Panc1 (cell line): ENCODE measurements at regions not wholly inside any gene's neighbourhood (a gene's known extent, or its start where the extent isn't known, plus 50 kb on each side); places are given as distances from the start of the nearest gene placed in this dataset.

ENCODE experiments used
- ATAC-seq: fragments of 200-7000 bp; cut with Tn5 transposase; 2 replicates; pipeline ENCODE4 v1.9.1; 2020; ENCODE audit warnings: mild to moderate bottlenecking, moderate library complexity
- BruUV-seq: library from RNA; stranded (reverse); fragments of 400-500 nt; replicated peaks from 2 replicates; lab custom pipeline; 2021; lab: Mats Ljungman, UMichigan
- CTCF ChIA-PET: fragments of 300-600 bp; sonication (Branson Sonifier 250); formaldehyde crosslinking; loops from one replicate; lab custom pipeline; 2022; ENCODE audit warnings: antibody characterized with exemption; lab: Charles Lee
- POLR2A ChIA-PET: fragments of 300-600 bp; sonication (Branson Sonifier 250); formaldehyde crosslinking; loops from one replicate; lab custom pipeline; 2022; ENCODE audit warnings: antibody characterized with exemption; lab: Charles Lee
- DNase-seq: peaks from one replicate; pipeline ENCODE4 v3.0.0-alpha.2; 2010; ENCODE audit warnings: low read depth, low spot score
- H3K27ac ChIP-seq: 2 replicates; pipeline ENCODE4 v1.5.1; 2011; ENCODE audit warnings: mild to moderate bottlenecking, low read length, inconsistent platforms
- H3K27me3 ChIP-seq: fragments of 200-500 bp; sonication (Bioruptor generic); 2 replicates; pipeline ENCODE4 v1.6.0; 2014; ENCODE audit warnings: low read length, inconsistent platforms; ENCODE audit not compliant: control insufficient read depth, insufficient read depth
- H3K36me3 ChIP-seq: fragments of 200-500 bp; sonication (Bioruptor generic); 2 replicates; pipeline ENCODE4 v1.5.1; 2014; ENCODE audit warnings: inconsistent platforms, mild to moderate bottlenecking, low read length, moderate library complexity; ENCODE audit not compliant: control insufficient read depth, insufficient read depth
- H3K4me1 ChIP-seq: 2 replicates; pipeline ENCODE4 v1.5.1; 2011; ENCODE audit warnings: inconsistent platforms, mild to moderate bottlenecking, low read length, moderate library complexity; ENCODE audit not compliant: control insufficient read depth, insufficient read depth
- H3K4me3 ChIP-seq, 2 experiments: 2 replicates each; pipeline ENCODE4 v1.5.1; 2011 to 2012; ENCODE audit warnings: low read depth in 2 of 2, low read length in 2 of 2, mild to moderate bottlenecking in 2 of 2, inconsistent platforms in 1 of 2, moderate library complexity in 1 of 2
- H3K9me3 ChIP-seq: fragments of 200-500 bp; sonication (Bioruptor generic); 2 replicates; pipeline ENCODE4 v1.5.1; 2014; ENCODE audit warnings: low read depth, mild to moderate bottlenecking, inconsistent platforms, low read length, moderate library complexity; ENCODE audit not compliant: control insufficient read depth, insufficient read depth
- CTCF ChIP-seq: fragments of 450-650 bp; IDR thresholded peaks from 2 replicates; pipeline ENCODE4 v1.5.1; 2017; ENCODE audit warnings: mild to moderate bottlenecking
- POLR2AphosphoS5 ChIP-seq: IDR thresholded peaks from 2 replicates; pipeline ENCODE4 v1.6.1; 2012; ENCODE audit warnings: mild to moderate bottlenecking, low read depth, low read length, moderate library complexity
- REST ChIP-seq, 2 experiments: IDR thresholded peaks; 2 replicates each; pipeline ENCODE4 v1.6.1; 2011 to 2012; ENCODE audit warnings: low read depth in 2 of 2, control low read depth in 1 of 2, low read length in 1 of 2, mild to moderate bottlenecking in 1 of 2, moderate library complexity in 1 of 2; ENCODE audit not compliant: insufficient read depth in 1 of 2
- SIN3A ChIP-seq: IDR thresholded peaks from 2 replicates; pipeline ENCODE4 v1.6.1; 2012; ENCODE audit warnings: low read depth, mild to moderate bottlenecking, low read length, moderate library complexity, borderline replicate concordance; ENCODE audit not compliant: insufficient read depth
- TCF7L2 ChIP-seq: IDR thresholded peaks from 2 replicates; pipeline ENCODE4 v1.6.1; 2011; ENCODE audit warnings: mild to moderate bottlenecking, low read depth, low read length, inconsistent platforms
- in situ Hi-C: cut with HindIII; loops from 2 replicates; pipeline ENCODE4 v1.10.0; 2016; ENCODE audit warnings: low sequenced_read_pairs, low pct_unique_long_range_greater_than_20kb
- intact Hi-C: fragments of 100-400 bp; cut with micrococcal nuclease; formaldehyde crosslinking; loops from one replicate; pipeline ENCODE4 v1.10.0; 2022; ENCODE audit not compliant: unreplicated experiment

- CTCF ChIA-PET = no interaction called here
- Histone ChIP-seq H3K27me3 (no peaks in the 10 kb centered on the region), H3K27ac (no peak overlapping the region), H3K4me1 (no peaks in the 10 kb centered on the region), H3K4me3 (no peak overlapping the region), H3K36me3 (no peaks in the 10 kb centered on the region), H3K9me3 (no peaks in the 10 kb centered on the region)
- TF ChIP-seq TCF7L2 (no peak), POLR2AphosphoS5 (no peak)
- POLR2A ChIA-PET = no interaction called here
- in situ Hi-C loops = no loop called here
- intact Hi-C loops = no loop called here
- DNase-seq = no peak
- ATAC-seq = no peak
- BruUV-seq = no TSS peak
Observed at GRCh38 chr18:6648581-6648980, 80.9 kb upstream of the ARHGAP28 start.

GRCh38 chr18:6649421-6650126 lies 79.9 kb upstream of the ARHGAP28 start:
- intact Hi-C loops = no loop called here
- BruUV-seq = no TSS peak
- H3K27ac ChIP-seq = no peak overlapping the region
- no peak for TF ChIP-seq TCF7L2
- no peak for TF ChIP-seq SIN3A
- TF ChIP-seq POLR2AphosphoS5 = no peak
- ATAC-seq (no peak), DNase-seq (no peak)
- no peaks in the 10 kb centered on the region for H3K4me1 ChIP-seq
- ChIA-PET POLR2A (no interaction called here), CTCF (no interaction called here)
- H3K36me3 ChIP-seq = no peaks in the 10 kb centered on the region
- H3K9me3 ChIP-seq = no peaks in the 10 kb centered on the region
- in situ Hi-C loops = no loop called here
- H3K4me3 ChIP-seq = no peak overlapping the region
- no peaks in the 10 kb centered on the region for H3K27me3 ChIP-seq

- no peak overlapping the region for H3K4me3 ChIP-seq
- in situ Hi-C loops (no loop called here), intact Hi-C loops (no loop called here)
- TF ChIP-seq SIN3A (no peak), CTCF (no peak), TCF7L2 (no peak), POLR2AphosphoS5 (no peak), REST (IDR thresholded peaks at IDR 0.05; ENCODE audit: insufficient read depth in 1 of 2, low read depth in 2 of 2, low read length in 1 of 2) (no peak)
- H3K27me3 ChIP-seq = no peaks in the 10 kb centered on the region
- CTCF ChIA-PET = no interaction called here
- POLR2A ChIA-PET = no interaction called here
- H3K9me3 ChIP-seq = no peaks in the 10 kb centered on the region
- no TSS peak for BruUV-seq
- ATAC-seq = no peak
- no peak overlapping the region for H3K27ac ChIP-seq
- no peaks in the 10 kb centered on the region for H3K4me1 ChIP-seq
- DNase-seq = no peak
- H3K36me3 ChIP-seq = no peaks in the 10 kb centered on the region
Observed at GRCh38 chr18:6650127-6650507, 79.4 kb upstream of the ARHGAP28 start.
